Panc1 (cell line): ENCODE measurements at regions not wholly inside any gene's neighbourhood (a gene's known extent, or its start where the extent isn't known, plus 50 kb on each side); places are given as distances from the start of the nearest gene placed in this dataset.

Experiments used
- ATAC-seq: fragments of 200-7000 bp; cut with Tn5 transposase; 2 replicates; pipeline ENCODE4 v1.9.1; 2020; ENCODE audit warnings: mild to moderate bottlenecking, moderate library complexity
- BruUV-seq: library from RNA; stranded (reverse); fragments of 400-500 nt; replicated peaks from 2 replicates; lab custom pipeline; 2021; lab: Mats Ljungman, UMichigan
- CTCF ChIA-PET: fragments of 300-600 bp; sonication (Branson Sonifier 250); formaldehyde crosslinking; loops from one replicate; lab custom pipeline; 2022; ENCODE audit warnings: antibody characterized with exemption; lab: Charles Lee
- POLR2A ChIA-PET: fragments of 300-600 bp; sonication (Branson Sonifier 250); formaldehyde crosslinking; loops from one replicate; lab custom pipeline; 2022; ENCODE audit warnings: antibody characterized with exemption; lab: Charles Lee
- DNase-seq: peaks from one replicate; pipeline ENCODE4 v3.0.0-alpha.2; 2010; ENCODE audit warnings: low read depth, low spot score
- H3K27ac ChIP-seq: 2 replicates; pipeline ENCODE4 v1.5.1; 2011; ENCODE audit warnings: mild to moderate bottlenecking, low read length, inconsistent platforms
- H3K27me3 ChIP-seq: fragments of 200-500 bp; sonication (Bioruptor generic); 2 replicates; pipeline ENCODE4 v1.6.0; 2014; ENCODE audit warnings: low read length, inconsistent platforms; ENCODE audit not compliant: control insufficient read depth, insufficient read depth
- H3K36me3 ChIP-seq: fragments of 200-500 bp; sonication (Bioruptor generic); 2 replicates; pipeline ENCODE4 v1.5.1; 2014; ENCODE audit warnings: inconsistent platforms, mild to moderate bottlenecking, low read length, moderate library complexity; ENCODE audit not compliant: control insufficient read depth, insufficient read depth
- H3K4me1 ChIP-seq: 2 replicates; pipeline ENCODE4 v1.5.1; 2011; ENCODE audit warnings: inconsistent platforms, mild to moderate bottlenecking, low read length, moderate library complexity; ENCODE audit not compliant: control insufficient read depth, insufficient read depth
- H3K4me3 ChIP-seq, 2 experiments: 2 replicates each; pipeline ENCODE4 v1.5.1; 2011 to 2012; ENCODE audit warnings: low read depth in 2 of 2, low read length in 2 of 2, mild to moderate bottlenecking in 2 of 2, inconsistent platforms in 1 of 2, moderate library complexity in 1 of 2
- H3K9me3 ChIP-seq: fragments of 200-500 bp; sonication (Bioruptor generic); 2 replicates; pipeline ENCODE4 v1.5.1; 2014; ENCODE audit warnings: low read depth, mild to moderate bottlenecking, inconsistent platforms, low read length, moderate library complexity; ENCODE audit not compliant: control insufficient read depth, insufficient read depth
- POLR2AphosphoS5 ChIP-seq: IDR thresholded peaks from 2 replicates; pipeline ENCODE4 v1.6.1; 2012; ENCODE audit warnings: mild to moderate bottlenecking, low read depth, low read length, moderate library complexity
- SIN3A ChIP-seq: IDR thresholded peaks from 2 replicates; pipeline ENCODE4 v1.6.1; 2012; ENCODE audit warnings: low read depth, mild to moderate bottlenecking, low read length, moderate library complexity, borderline replicate concordance; ENCODE audit not compliant: insufficient read depth
- TCF7L2 ChIP-seq: IDR thresholded peaks from 2 replicates; pipeline ENCODE4 v1.6.1; 2011; ENCODE audit warnings: mild to moderate bottlenecking, low read depth, low read length, inconsistent platforms
- in situ Hi-C: cut with HindIII; loops from 2 replicates; pipeline ENCODE4 v1.10.0; 2016; ENCODE audit warnings: low sequenced_read_pairs, low pct_unique_long_range_greater_than_20kb
- intact Hi-C: fragments of 100-400 bp; cut with micrococcal nuclease; formaldehyde crosslinking; loops from one replicate; pipeline ENCODE4 v1.10.0; 2022; ENCODE audit not compliant: unreplicated experiment
- TF ChIP-seq, protein P1 (sequence below): fragments of 450-650 bp; IDR thresholded peaks from 2 replicates; pipeline ENCODE4 v1.5.1; 2017; ENCODE audit warnings: mild to moderate bottlenecking
- TF ChIP-seq, protein P2 (sequence below), 2 experiments: IDR thresholded peaks; 2 replicates each; pipeline ENCODE4 v1.6.1; 2011 to 2012; ENCODE audit warnings: low read depth in 2 of 2, control low read depth in 1 of 2, low read length in 1 of 2, mild to moderate bottlenecking in 1 of 2, moderate library complexity in 1 of 2; ENCODE audit not compliant: insufficient read depth in 1 of 2

DNA sequence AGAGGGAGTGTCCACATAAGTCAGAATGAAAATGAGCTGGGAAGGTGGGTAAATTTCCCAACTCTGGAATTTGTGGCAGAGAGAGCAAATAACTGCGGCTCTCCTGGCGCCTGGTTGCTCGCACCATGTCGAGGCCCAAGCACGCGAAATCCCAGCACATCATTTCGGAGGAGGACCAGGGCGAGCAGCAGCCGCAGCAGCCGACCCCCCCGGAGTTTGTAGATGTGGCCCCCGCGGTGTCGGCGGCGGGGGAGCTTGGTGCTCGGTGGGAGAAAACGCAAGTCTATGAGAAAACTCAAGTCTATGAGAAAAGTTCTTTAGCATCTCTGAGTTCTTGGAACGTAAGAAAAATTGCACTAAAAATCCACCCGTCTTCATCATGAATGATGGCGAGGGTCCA, 60.3 kb downstream of the ACTBL2 start:
- in situ Hi-C loops (no loop called here), intact Hi-C loops (no loop called here)
- ChIA-PET CTCF (no interaction called here), POLR2A (no interaction called here)
- ATAC-seq (no peak), DNase-seq (no peak)
- TF ChIP-seq, protein P1, sequence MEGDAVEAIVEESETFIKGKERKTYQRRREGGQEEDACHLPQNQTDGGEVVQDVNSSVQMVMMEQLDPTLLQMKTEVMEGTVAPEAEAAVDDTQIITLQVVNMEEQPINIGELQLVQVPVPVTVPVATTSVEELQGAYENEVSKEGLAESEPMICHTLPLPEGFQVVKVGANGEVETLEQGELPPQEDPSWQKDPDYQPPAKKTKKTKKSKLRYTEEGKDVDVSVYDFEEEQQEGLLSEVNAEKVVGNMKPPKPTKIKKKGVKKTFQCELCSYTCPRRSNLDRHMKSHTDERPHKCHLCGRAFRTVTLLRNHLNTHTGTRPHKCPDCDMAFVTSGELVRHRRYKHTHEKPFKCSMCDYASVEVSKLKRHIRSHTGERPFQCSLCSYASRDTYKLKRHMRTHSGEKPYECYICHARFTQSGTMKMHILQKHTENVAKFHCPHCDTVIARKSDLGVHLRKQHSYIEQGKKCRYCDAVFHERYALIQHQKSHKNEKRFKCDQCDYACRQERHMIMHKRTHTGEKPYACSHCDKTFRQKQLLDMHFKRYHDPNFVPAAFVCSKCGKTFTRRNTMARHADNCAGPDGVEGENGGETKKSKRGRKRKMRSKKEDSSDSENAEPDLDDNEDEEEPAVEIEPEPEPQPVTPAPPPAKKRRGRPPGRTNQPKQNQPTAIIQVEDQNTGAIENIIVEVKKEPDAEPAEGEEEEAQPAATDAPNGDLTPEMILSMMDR: no peak
- no peak for TF ChIP-seq TCF7L2
- TF ChIP-seq, protein P2, sequence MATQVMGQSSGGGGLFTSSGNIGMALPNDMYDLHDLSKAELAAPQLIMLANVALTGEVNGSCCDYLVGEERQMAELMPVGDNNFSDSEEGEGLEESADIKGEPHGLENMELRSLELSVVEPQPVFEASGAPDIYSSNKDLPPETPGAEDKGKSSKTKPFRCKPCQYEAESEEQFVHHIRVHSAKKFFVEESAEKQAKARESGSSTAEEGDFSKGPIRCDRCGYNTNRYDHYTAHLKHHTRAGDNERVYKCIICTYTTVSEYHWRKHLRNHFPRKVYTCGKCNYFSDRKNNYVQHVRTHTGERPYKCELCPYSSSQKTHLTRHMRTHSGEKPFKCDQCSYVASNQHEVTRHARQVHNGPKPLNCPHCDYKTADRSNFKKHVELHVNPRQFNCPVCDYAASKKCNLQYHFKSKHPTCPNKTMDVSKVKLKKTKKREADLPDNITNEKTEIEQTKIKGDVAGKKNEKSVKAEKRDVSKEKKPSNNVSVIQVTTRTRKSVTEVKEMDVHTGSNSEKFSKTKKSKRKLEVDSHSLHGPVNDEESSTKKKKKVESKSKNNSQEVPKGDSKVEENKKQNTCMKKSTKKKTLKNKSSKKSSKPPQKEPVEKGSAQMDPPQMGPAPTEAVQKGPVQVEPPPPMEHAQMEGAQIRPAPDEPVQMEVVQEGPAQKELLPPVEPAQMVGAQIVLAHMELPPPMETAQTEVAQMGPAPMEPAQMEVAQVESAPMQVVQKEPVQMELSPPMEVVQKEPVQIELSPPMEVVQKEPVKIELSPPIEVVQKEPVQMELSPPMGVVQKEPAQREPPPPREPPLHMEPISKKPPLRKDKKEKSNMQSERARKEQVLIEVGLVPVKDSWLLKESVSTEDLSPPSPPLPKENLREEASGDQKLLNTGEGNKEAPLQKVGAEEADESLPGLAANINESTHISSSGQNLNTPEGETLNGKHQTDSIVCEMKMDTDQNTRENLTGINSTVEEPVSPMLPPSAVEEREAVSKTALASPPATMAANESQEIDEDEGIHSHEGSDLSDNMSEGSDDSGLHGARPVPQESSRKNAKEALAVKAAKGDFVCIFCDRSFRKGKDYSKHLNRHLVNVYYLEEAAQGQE (IDR thresholded peaks at IDR 0.05; ENCODE audit: insufficient read depth in 1 of 2, low read depth in 2 of 2, low read length in 1 of 2): no peak
- TF ChIP-seq SIN3A: no peak
- Histone ChIP-seq H3K36me3 (no peaks in the 10 kb centered on the region), H3K27me3 (no peaks in the 10 kb centered on the region), H3K4me3 (no peak overlapping the region), H3K9me3 (no peaks in the 10 kb centered on the region), H3K4me1 (no peaks in the 10 kb centered on the region), H3K27ac (no peak overlapping the region)
- BruUV-seq: no TSS peak

DNA sequence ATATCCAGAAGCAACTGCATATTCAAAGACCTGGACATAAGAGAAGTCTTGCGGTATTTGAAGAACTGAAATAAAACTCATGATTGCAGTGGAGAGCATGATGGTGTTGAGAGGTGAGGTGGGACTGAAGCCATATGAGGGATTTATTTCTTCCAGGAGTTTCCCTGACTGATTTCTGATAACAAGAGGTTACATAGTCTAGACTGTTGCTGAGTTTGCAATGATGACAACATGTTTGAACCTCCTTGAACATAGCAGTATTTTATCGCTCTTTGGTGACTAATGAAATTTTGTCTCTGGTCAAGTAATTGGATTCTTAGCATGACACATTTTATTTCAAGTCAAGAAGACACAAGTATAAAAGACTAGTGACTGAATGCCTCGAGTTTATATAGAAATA, 61.8 kb downstream of the ACTBL2 start:
- no peaks in the 10 kb centered on the region for H3K4me1 ChIP-seq
- no peak for TF ChIP-seq POLR2AphosphoS5
- TF ChIP-seq, protein P2 (IDR thresholded peaks at IDR 0.05; ENCODE audit: insufficient read depth in 1 of 2, low read depth in 2 of 2, low read length in 1 of 2): no peak
- no peak for TF ChIP-seq TCF7L2
- TF ChIP-seq SIN3A: no peak
- TF ChIP-seq, protein P1: no peak
- no peaks in the 10 kb centered on the region for H3K9me3 ChIP-seq
- H3K36me3 ChIP-seq: no peaks in the 10 kb centered on the region
- ATAC-seq (no peak), DNase-seq (no peak)
- no peak overlapping the region for H3K27ac ChIP-seq
- intact Hi-C loops (no loop called here), in situ Hi-C loops (no loop called here)
- no peaks in the 10 kb centered on the region for H3K27me3 ChIP-seq
- ChIA-PET POLR2A (no interaction called here), CTCF (no interaction called here)
- BruUV-seq: no TSS peak
- no peak overlapping the region for H3K4me3 ChIP-seq
